SK-N-SH (cell line): ENCODE measurements at regions not wholly inside any gene's neighbourhood (a gene's known extent, or its start where the extent isn't known, plus 50 kb on each side); places are given as distances from the start of the nearest gene placed in this dataset.

Experiments used
- CTCF ChIA-PET: fragments of 300-600, 350-600 bp; formaldehyde crosslinking; extraction: SDS; loops from one replicate; lab custom pipeline; 2021; lab: Yijun Ruan, JAX
- POLR2A ChIA-PET: fragments of 350-600 bp; sonication (Branson Sonifier 250); formaldehyde crosslinking; extraction: SDS; loops from one replicate; lab custom pipeline; 2020; ENCODE audit warnings: antibody characterized with exemption, inconsistent platforms; lab: Yijun Ruan, JAX
- DNase-seq: peaks from one replicate; pipeline ENCODE4 v3.0.0; 2012
- H2AFZ ChIP-seq: fragments of 200-600 bp; sonication (generic); 2 replicates; pipeline ENCODE4 v1.8.1; 2016; ENCODE audit warnings: antibody characterized with exemption, mild to moderate bottlenecking, low read depth
- H3F3A ChIP-seq: fragments of 200-600 bp; sonication (generic); replicated peaks from 2 replicates; pipeline ENCODE3; 2016; ENCODE audit warnings: antibody characterized with exemption, mild to moderate bottlenecking; ENCODE audit not compliant: insufficient read depth
- H3K27ac ChIP-seq, 2 experiments: fragments of 200-500 bp in 1 of 2; fragments of 200-600 bp in 1 of 2; sonication (Bioruptor generic) in 1 of 2; sonication (generic), shearing (Covaris generic) in 1 of 2; 2 replicates each; pipeline versions ENCODE4 v1.5.1 to v1.6.1; 2014 to 2016; ENCODE audit warnings: low read depth in 2 of 2, inconsistent platforms in 1 of 2, low read length in 1 of 2, mild to moderate bottlenecking in 1 of 2, mixed read lengths in 1 of 2
- H3K27me3 ChIP-seq: fragments of 200-600 bp; sonication (generic), shearing (Covaris generic); 2 replicates; pipeline ENCODE4 v1.6.1; 2016; ENCODE audit warnings: mixed run types; ENCODE audit not compliant: insufficient read depth
- H3K36me3 ChIP-seq, 2 experiments: fragments of 200-500 bp in 1 of 2; fragments of 200-600 bp in 1 of 2; sonication (Bioruptor generic) in 1 of 2; sonication (generic) in 1 of 2; replicated peaks in 1 of 2; 2 replicates each; pipeline versions ENCODE3 to v1.5.1; 2014 to 2016; ENCODE audit warnings: low read length in 1 of 2, mild to moderate bottlenecking in 1 of 2; ENCODE audit not compliant: insufficient read depth in 2 of 2, control insufficient read depth in 1 of 2
- H3K4me1 ChIP-seq, 2 experiments: fragments of 200-500 bp in 1 of 2; fragments of 200-600 bp in 1 of 2; sonication (Bioruptor generic) in 1 of 2; sonication (generic), shearing (Covaris generic) in 1 of 2; 2 replicates each; pipeline versions ENCODE4 v1.5.1 to v1.6.1; 2014 to 2016; ENCODE audit warnings: low read depth in 1 of 2, low read length in 1 of 2, mixed run types in 1 of 2; ENCODE audit not compliant: insufficient read depth in 2 of 2, control insufficient read depth in 1 of 2
- H3K4me2 ChIP-seq: fragments of 200-600 bp; sonication (generic), shearing (Covaris generic); 2 replicates; pipeline ENCODE4 v1.6.1; 2017; ENCODE audit warnings: mixed run types
- H3K4me3 ChIP-seq, 2 experiments: fragments of 200-500 bp in 1 of 2; fragments of 200-600 bp in 1 of 2; sonication (Bioruptor generic) in 1 of 2; sonication (generic), shearing (Covaris generic) in 1 of 2; 2 replicates each; pipeline versions ENCODE4 v1.5.1 to v1.8.1; 2014 to 2016; ENCODE audit warnings: low read depth in 2 of 2, inconsistent platforms in 1 of 2, low read length in 1 of 2, mild to moderate bottlenecking in 1 of 2, mixed read lengths in 1 of 2, moderate library complexity in 1 of 2
- H3K79me2 ChIP-seq: fragments of 200-600 bp; sonication (generic); 2 replicates; pipeline ENCODE4 v1.8.1; 2017; ENCODE audit warnings: mild to moderate bottlenecking; ENCODE audit not compliant: insufficient read depth
- H3K9ac ChIP-seq: fragments of 200-600 bp; sonication (generic); 2 replicates; pipeline ENCODE4 v1.6.1; 2017; ENCODE audit warnings: mixed run types
- H3K9me2 ChIP-seq: fragments of 200-600 bp; sonication (generic); 2 replicates; pipeline ENCODE4 v1.6.1; 2017; ENCODE audit warnings: mixed run types
- H3K9me3 ChIP-seq: fragments of 200-600 bp; sonication (generic); 2 replicates; pipeline ENCODE4 v1.6.1; 2017; ENCODE audit warnings: mixed run types, mild to moderate bottlenecking, moderate library complexity
- H4K20me1 ChIP-seq: fragments of 200-600 bp; sonication (generic); 2 replicates; pipeline ENCODE4 v1.6.1; 2017; ENCODE audit warnings: mild to moderate bottlenecking, mixed run types; ENCODE audit not compliant: insufficient read depth
- CTCF ChIP-seq: fragments of 200-600 bp; sonication (generic); IDR thresholded peaks from 2 replicates; pipeline ENCODE4 v1.6.1; 2017; ENCODE audit warnings: antibody characterized with exemption, mild to moderate bottlenecking, moderate library complexity
- EP300 ChIP-seq, 2 experiments: IDR thresholded peaks; 2 replicates each; pipeline versions ENCODE4 v1.4.0 to v1.6.1; 2012; ENCODE audit warnings: borderline replicate concordance in 1 of 2, low read depth in 1 of 2, low read length in 1 of 2
- FOSL2 ChIP-seq: IDR thresholded peaks from 2 replicates; pipeline ENCODE4 v1.4.0; 2012; ENCODE audit warnings: low read depth, mild to moderate bottlenecking, moderate library complexity, borderline replicate concordance
- FOXM1 ChIP-seq: IDR thresholded peaks from 2 replicates; pipeline ENCODE4 v1.4.0; 2012; ENCODE audit warnings: low read depth, mild to moderate bottlenecking
- MAX ChIP-seq: IDR thresholded peaks from 2 replicates; pipeline ENCODE4 v1.4.0; 2012; ENCODE audit warnings: low read depth
- MEF2A ChIP-seq: IDR thresholded peaks from 2 replicates; pipeline ENCODE4 v1.4.0; 2012; ENCODE audit warnings: low read depth, borderline replicate concordance
- NFIC ChIP-seq: IDR thresholded peaks from 2 replicates; pipeline ENCODE4 v1.4.0; 2012; ENCODE audit warnings: borderline replicate concordance
- NRF1 ChIP-seq: IDR thresholded peaks from 2 replicates; pipeline ENCODE4 v1.6.1; 2012; ENCODE audit warnings: low read depth, mild to moderate bottlenecking, low read length
- PBX3 ChIP-seq: IDR thresholded peaks from 2 replicates; pipeline ENCODE4; 2012
- POLR2AphosphoS5 ChIP-seq: IDR thresholded peaks from 2 replicates; pipeline ENCODE4 v1.6.1; 2012; ENCODE audit warnings: low read depth, low read length
- RAD21 ChIP-seq: IDR thresholded peaks from 2 replicates; pipeline ENCODE4 v1.6.1; 2012; ENCODE audit warnings: mild to moderate bottlenecking, low read length
- RCOR1 ChIP-seq: fragments of 150-350 bp; IDR thresholded peaks from 2 replicates; pipeline ENCODE4 v1.6.1; 2017; ENCODE audit warnings: antibody characterized with exemption, low read length
- RXRA ChIP-seq: IDR thresholded peaks from 2 replicates; pipeline ENCODE4 v1.4.0; 2012; ENCODE audit warnings: low read depth, mild to moderate bottlenecking, borderline replicate concordance
- TAF1 ChIP-seq: IDR thresholded peaks from 2 replicates; pipeline ENCODE4 v1.6.1; 2012; ENCODE audit warnings: low read depth, mild to moderate bottlenecking, low read length, moderate library complexity, borderline replicate concordance
- USF2 ChIP-seq: fragments of 150-350 bp; IDR thresholded peaks from 2 replicates; pipeline ENCODE4 v1.6.1; 2017; ENCODE audit warnings: antibody characterized with exemption, low read length, low read depth, borderline replicate concordance
- YY1 ChIP-seq: IDR thresholded peaks from 2 replicates; pipeline ENCODE4 v1.4.0; 2012; ENCODE audit warnings: low read depth, mild to moderate bottlenecking
- WGBS: methylation state at CpG from one replicate; pipeline ENCODE4 v1.1.6; 2017; ENCODE audit warnings: low lambda C conversion rate; 5-methylcytosine and 5-hydroxymethylcytosine counted together
- TF ChIP-seq, protein P1 (sequence below): IDR thresholded peaks from 2 replicates; pipeline ENCODE4 v1.6.1; 2012; ENCODE audit warnings: mild to moderate bottlenecking, low read depth, low read length, moderate library complexity

GRCh38 chr10:10845185-10845584 lies 172.5 kb upstream of the CELF2 start:
- ChIA-PET POLR2A (no interaction called here), CTCF (no interaction called here)
- Histone ChIP-seq H3K4me1 (no peaks in the 10 kb centered on the region), H3K27me3 (no peaks in the 10 kb centered on the region), H3K4me2 (no peak overlapping the region), H3K9me3 (peaks cover 4% of the 10 kb centered on the region; the same call in 1 of the 2 replicates), H4K20me1 (no peaks in the 10 kb centered on the region), H3K9me2 (no peaks in the 10 kb centered on the region; the same call in 1 of the 2 replicates), H3K36me3 (no peaks in the 10 kb centered on the region), H3K9ac (no peak overlapping the region), H3F3A (no peaks in the 10 kb centered on the region), H3K4me3 (no peak overlapping the region), H3K79me2 (no peaks in the 10 kb centered on the region), H2AFZ (no peak overlapping the region), H3K27ac (no peak overlapping the region)
- no peak for TF ChIP-seq FOSL2
- TF ChIP-seq EP300 (IDR thresholded peaks at IDR 0.05; ENCODE audit: borderline replicate concordance in 1 of 2, low read depth in 1 of 2, low read length in 1 of 2): no peak
- TF ChIP-seq PBX3: no peak
- TF ChIP-seq USF2: no peak
- no peak for TF ChIP-seq NFIC
- no peak for TF ChIP-seq POLR2AphosphoS5
- TF ChIP-seq RXRA: no peak
- 4% methylated on average over 2 of the region's 2 CpGs for WGBS
- no peak for DNase-seq

DNA sequence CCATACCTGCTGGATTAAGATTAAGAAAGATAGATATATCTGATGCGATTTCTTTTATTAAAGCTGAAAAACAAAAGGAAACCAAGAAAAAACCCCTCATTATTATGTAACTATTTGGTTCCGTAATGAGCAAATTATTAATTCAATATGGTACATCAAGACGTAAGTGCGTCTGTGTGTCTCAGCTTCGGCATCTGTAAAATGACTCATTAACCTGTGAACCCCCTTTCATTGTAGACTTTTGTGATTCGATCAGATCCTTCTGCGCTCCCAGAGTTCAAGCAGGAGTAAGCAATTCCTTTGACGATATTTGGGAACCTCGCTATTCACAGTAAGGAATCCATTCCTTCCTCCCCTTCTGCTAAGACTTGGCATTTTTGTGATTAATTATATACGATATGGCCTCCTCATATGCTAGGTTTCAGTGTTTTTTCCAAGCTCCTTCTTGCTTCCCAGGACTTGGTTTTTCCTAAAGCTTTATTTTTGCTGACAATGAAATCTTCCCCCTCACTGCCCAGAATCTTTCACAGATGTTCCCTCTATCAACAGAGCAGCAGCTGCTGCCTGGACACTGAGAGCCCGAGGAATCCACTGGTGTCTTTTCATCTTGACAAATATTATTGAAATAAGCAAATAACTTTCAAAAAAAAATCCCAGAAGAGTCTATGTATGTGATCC lies 171.7 kb upstream of the CELF2 start:
- POLR2A ChIA-PET: no interaction called here
- Histone ChIP-seq H3K27me3 (no peaks in the 10 kb centered on the region), H3K4me2 (no peak overlapping the region), H4K20me1 (no peaks in the 10 kb centered on the region), H2AFZ (no peak overlapping the region), H3K4me3 (no peak overlapping the region), H3K9ac (no peak overlapping the region), H3K9me2 (no peaks in the 10 kb centered on the region; the same call in 1 of the 2 replicates), H3K27ac (no peak overlapping the region), H3K36me3 (no peaks in the 10 kb centered on the region), H3K79me2 (no peaks in the 10 kb centered on the region), H3K9me3 (peaks cover 4% of the 10 kb centered on the region; the same call in 1 of the 2 replicates), H3K4me1 (no peaks in the 10 kb centered on the region), H3F3A (no peaks in the 10 kb centered on the region)
- WGBS: 41% methylated on average over 11 of the region's 11 CpGs
- DNase-seq: no peak
- CTCF ChIA-PET: no interaction called here
- TF ChIP-seq YY1 (no peak), RXRA (no peak), MEF2A (no peak), TAF1 (no peak), FOSL2 (no peak), MAX (no peak), RCOR1 (no peak), FOXM1 (no peak), RAD21 (no peak), NRF1 (no peak), CTCF (no peak)
- TF ChIP-seq, protein P1, sequence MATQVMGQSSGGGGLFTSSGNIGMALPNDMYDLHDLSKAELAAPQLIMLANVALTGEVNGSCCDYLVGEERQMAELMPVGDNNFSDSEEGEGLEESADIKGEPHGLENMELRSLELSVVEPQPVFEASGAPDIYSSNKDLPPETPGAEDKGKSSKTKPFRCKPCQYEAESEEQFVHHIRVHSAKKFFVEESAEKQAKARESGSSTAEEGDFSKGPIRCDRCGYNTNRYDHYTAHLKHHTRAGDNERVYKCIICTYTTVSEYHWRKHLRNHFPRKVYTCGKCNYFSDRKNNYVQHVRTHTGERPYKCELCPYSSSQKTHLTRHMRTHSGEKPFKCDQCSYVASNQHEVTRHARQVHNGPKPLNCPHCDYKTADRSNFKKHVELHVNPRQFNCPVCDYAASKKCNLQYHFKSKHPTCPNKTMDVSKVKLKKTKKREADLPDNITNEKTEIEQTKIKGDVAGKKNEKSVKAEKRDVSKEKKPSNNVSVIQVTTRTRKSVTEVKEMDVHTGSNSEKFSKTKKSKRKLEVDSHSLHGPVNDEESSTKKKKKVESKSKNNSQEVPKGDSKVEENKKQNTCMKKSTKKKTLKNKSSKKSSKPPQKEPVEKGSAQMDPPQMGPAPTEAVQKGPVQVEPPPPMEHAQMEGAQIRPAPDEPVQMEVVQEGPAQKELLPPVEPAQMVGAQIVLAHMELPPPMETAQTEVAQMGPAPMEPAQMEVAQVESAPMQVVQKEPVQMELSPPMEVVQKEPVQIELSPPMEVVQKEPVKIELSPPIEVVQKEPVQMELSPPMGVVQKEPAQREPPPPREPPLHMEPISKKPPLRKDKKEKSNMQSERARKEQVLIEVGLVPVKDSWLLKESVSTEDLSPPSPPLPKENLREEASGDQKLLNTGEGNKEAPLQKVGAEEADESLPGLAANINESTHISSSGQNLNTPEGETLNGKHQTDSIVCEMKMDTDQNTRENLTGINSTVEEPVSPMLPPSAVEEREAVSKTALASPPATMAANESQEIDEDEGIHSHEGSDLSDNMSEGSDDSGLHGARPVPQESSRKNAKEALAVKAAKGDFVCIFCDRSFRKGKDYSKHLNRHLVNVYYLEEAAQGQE: no peak
